H9 (cell line): ENCODE measurements at regions not wholly inside any gene's neighbourhood (a gene's known extent, or its start where the extent isn't known, plus 50 kb on each side); places are given as distances from the start of the nearest gene placed in this dataset.

Source experiments
- DNase-seq: peaks from one replicate; pipeline ENCODE4 v3.0.0-alpha.2; 2017
- H2AFZ ChIP-seq: one replicate; pipeline ENCODE4 v1.6.1; 2013; ENCODE audit warnings: mild to moderate bottlenecking, low read length, control low read depth, moderate library complexity
- H2AK5ac ChIP-seq: 2 replicates; pipeline ENCODE4 v1.6.1; 2013; ENCODE audit warnings: low read length, control low read depth, mixed read lengths; ENCODE audit not compliant: insufficient read length
- H2BK120ac ChIP-seq: one replicate; pipeline ENCODE4 v1.6.1; 2013; ENCODE audit warnings: low read depth, mild to moderate bottlenecking, low read length, control low read depth, inconsistent platforms; ENCODE audit not compliant: poor library complexity, severe bottlenecking
- H2BK12ac ChIP-seq: 2 replicates; pipeline ENCODE4 v1.6.1; 2013; ENCODE audit warnings: low read length, control low read depth, mixed read lengths, low read depth; ENCODE audit not compliant: insufficient read length
- H2BK15ac ChIP-seq: 2 replicates; pipeline ENCODE4 v1.6.1; 2013; ENCODE audit warnings: low read depth, low read length, control low read depth
- H2BK20ac ChIP-seq: one replicate; pipeline ENCODE4 v1.6.1; 2013; ENCODE audit warnings: low read depth, mild to moderate bottlenecking, low read length, control low read depth, inconsistent platforms; ENCODE audit not compliant: poor library complexity, severe bottlenecking
- H2BK5ac ChIP-seq: 2 replicates; pipeline ENCODE4 v1.6.1; 2013; ENCODE audit warnings: low read length, control low read depth, mixed read lengths; ENCODE audit not compliant: insufficient read length
- H3K14ac ChIP-seq: 2 replicates; pipeline ENCODE4 v1.6.1; 2013; ENCODE audit warnings: low read length, control low read depth; ENCODE audit not compliant: insufficient read depth
- H3K18ac ChIP-seq: 2 replicates; pipeline ENCODE4 v1.6.1; 2013; ENCODE audit warnings: low read depth, mild to moderate bottlenecking, mixed read lengths, low read length, control low read depth; ENCODE audit not compliant: insufficient read length
- H3K23ac ChIP-seq: 2 replicates; pipeline ENCODE4 v1.6.1; 2013; ENCODE audit warnings: low read length, control low read depth, mixed read lengths, low read depth; ENCODE audit not compliant: insufficient read length
- H3K23me2 ChIP-seq: 2 replicates; pipeline ENCODE4 v1.6.1; 2013; ENCODE audit warnings: low read depth, mild to moderate bottlenecking, mixed read lengths, low read length, control low read depth; ENCODE audit not compliant: insufficient read length, poor library complexity, severe bottlenecking
- H3K27ac ChIP-seq: 2 replicates; pipeline ENCODE4 v1.5.1; 2013; ENCODE audit warnings: low read length, control low read depth, mixed read lengths, low read depth; ENCODE audit not compliant: insufficient read length
- H3K27me3 ChIP-seq: 2 replicates; pipeline ENCODE4 v1.6.1; 2013; ENCODE audit warnings: low read length, control low read depth, inconsistent platforms; ENCODE audit not compliant: insufficient read depth
- H3K4ac ChIP-seq: 2 replicates; pipeline ENCODE4 v1.6.1; 2013; ENCODE audit warnings: low read depth, mild to moderate bottlenecking, control low read depth, inconsistent platforms, low read length, moderate library complexity
- H3K4me1 ChIP-seq: 2 replicates; pipeline ENCODE4 v1.6.1; 2013; ENCODE audit warnings: low read length, control low read depth, inconsistent platforms; ENCODE audit not compliant: insufficient read depth
- H3K4me2 ChIP-seq: 2 replicates; pipeline ENCODE4 v1.6.1; 2013; ENCODE audit warnings: low read length, control low read depth, mixed read lengths; ENCODE audit not compliant: insufficient read length, insufficient read depth
- H3K56ac ChIP-seq: 2 replicates; pipeline ENCODE4 v1.6.1; 2013; ENCODE audit warnings: low read depth, mild to moderate bottlenecking, mixed read lengths, low read length, control low read depth; ENCODE audit not compliant: insufficient read length
- H3K79me1 ChIP-seq: 2 replicates; pipeline ENCODE4 v1.6.1; 2013; ENCODE audit warnings: low read depth, mild to moderate bottlenecking, moderate library complexity, low read length, control low read depth, inconsistent platforms; ENCODE audit not compliant: insufficient read depth, poor library complexity, severe bottlenecking
- H3K79me2 ChIP-seq: 2 replicates; pipeline ENCODE4 v1.6.1; 2013; ENCODE audit warnings: low read length, control low read depth, inconsistent platforms; ENCODE audit not compliant: insufficient read depth
- H3K9ac ChIP-seq: 2 replicates; pipeline ENCODE4 v1.6.1; 2013; ENCODE audit warnings: low read length, control low read depth, mixed read lengths; ENCODE audit not compliant: insufficient read length; ENCODE audit errors: extremely low read depth
- H3K9me3 ChIP-seq: one replicate; pipeline ENCODE4 v1.6.1; 2013; ENCODE audit warnings: low read depth, low read length, inconsistent platforms; ENCODE audit not compliant: control insufficient read depth
- H3T11ph ChIP-seq: one replicate; pipeline ENCODE4 v1.6.1; 2013; ENCODE audit warnings: mild to moderate bottlenecking, low read length, control low read depth, inconsistent platforms
- H4K20me1 ChIP-seq: one replicate; pipeline ENCODE4 v1.6.1; 2013; ENCODE audit not compliant: control insufficient read depth, insufficient read length, insufficient read depth
- H4K5ac ChIP-seq: 2 replicates; pipeline ENCODE4 v1.6.1; 2013; ENCODE audit warnings: low read depth, mild to moderate bottlenecking, mixed read lengths, low read length, control low read depth; ENCODE audit not compliant: insufficient read length
- H4K8ac ChIP-seq: replicated peaks from 2 replicates; pipeline ENCODE4 v1.6.1; 2013; ENCODE audit warnings: low read length, control low read depth, mixed read lengths, low read depth; ENCODE audit not compliant: insufficient read length
- H4K91ac ChIP-seq: 2 replicates; pipeline ENCODE4 v1.6.1; 2013; ENCODE audit warnings: low read depth, mild to moderate bottlenecking, moderate library complexity, mixed read lengths, low read length, control low read depth; ENCODE audit not compliant: insufficient read length
- H3K27ac Mint-ChIP-seq, 3 experiments: 2 replicates in 2 of 3; 3 replicates in 1 of 3; pipeline ENCODE4 v1.8.0; 2020 to 2021; ENCODE audit warnings: mixed read lengths in 3 of 3, mild to moderate bottlenecking in 1 of 3, moderate library complexity in 1 of 3
- H3K27me3 Mint-ChIP-seq: 2 replicates; pipeline ENCODE4 v1.8.0; 2021; ENCODE audit warnings: low read depth, mild to moderate bottlenecking, moderate library complexity, mixed read lengths
- H3K36me3 Mint-ChIP-seq, 3 experiments: 2 replicates in 2 of 3; 3 replicates in 1 of 3; pipeline ENCODE4 v1.8.0; 2020 to 2021; ENCODE audit warnings: low read depth in 3 of 3, mixed read lengths in 3 of 3; ENCODE audit not compliant: insufficient read depth in 1 of 3
- H3K4me1 Mint-ChIP-seq, 2 experiments: 2 replicates each; pipeline ENCODE4 v1.8.0; 2020; ENCODE audit warnings: mixed read lengths in 2 of 2
- H3K4me3 Mint-ChIP-seq, 2 experiments: 2 replicates in 1 of 2; 3 replicates in 1 of 2; pipeline ENCODE4 v1.8.0; 2020 to 2021; ENCODE audit warnings: mild to moderate bottlenecking in 2 of 2, mixed read lengths in 2 of 2, moderate library complexity in 1 of 2
- H3K9me3 Mint-ChIP-seq, 2 experiments: 2 replicates in 1 of 2; 3 replicates in 1 of 2; pipeline ENCODE4 v1.8.0; 2020; ENCODE audit warnings: mild to moderate bottlenecking in 2 of 2, mixed read lengths in 2 of 2, moderate library complexity in 1 of 2
- WGBS: extraction: QIAGEN DNeasy Blood & Tissue Kit; methylation state at CpG from one replicate; pipeline ENCODE4 v1.1.7; 2013; ENCODE audit warnings: missing lambda C conversion rate, low lambda C conversion rate, mixed read lengths; ENCODE audit not compliant: insufficient read length; ENCODE audit errors: extremely low coverage; 5-methylcytosine and 5-hydroxymethylcytosine counted together
- TF ChIP-seq, protein P1 (sequence below): fragments of 200-600 bp; sonication (generic); conservative IDR thresholded peaks from 3 replicates; pipeline ENCODE4 v1.8.0; 2021; ENCODE audit warnings: antibody characterized with exemption, mild to moderate bottlenecking

GRCh38 chr10:36188080-36188453, 546.0 kb upstream of the FZD8 start:
- H3K18ac ChIP-seq, result no peak overlapping the region
- WGBS, result no CpG with 5 or more reads among the region's 8 CpGs
- H3K4ac ChIP-seq, result no peak overlapping the region
- H4K5ac ChIP-seq, result no peak overlapping the region
- no peak overlapping the region for H3T11ph ChIP-seq
- peaks cover 11% of the 10 kb centered on the region for H3K9me3 ChIP-seq
- Mint-ChIP-seq H3K27ac (peak overlapping the region in 2 of 3 experiments; percentile 44 to 48; a peak in 1 of 7 replicates), H3K27me3 (peaks cover 68% of the 10 kb centered on the region), H3K4me3 (peak overlapping the region; percentile 24 to 61; a peak in 3 of 5 replicates), H3K4me1 (peaks cover 31 to 32% of the 10 kb centered on the region in 2 experiments), H3K9me3 (peaks cover 30 to 31% of the 10 kb centered on the region in 2 experiments), H3K36me3 (peaks cover 14 to 32% (median 17%) of the 10 kb centered on the region in 3 experiments)
- no peaks in the 10 kb centered on the region for H3K79me2 ChIP-seq
- no peak overlapping the region for H2BK5ac ChIP-seq
- no peak overlapping the region for H3K27ac ChIP-seq
- H4K91ac ChIP-seq, result no peak overlapping the region
- no peak overlapping the region for H2BK12ac ChIP-seq
- H2BK120ac ChIP-seq, result no peak overlapping the region
- TF ChIP-seq, protein P1, sequence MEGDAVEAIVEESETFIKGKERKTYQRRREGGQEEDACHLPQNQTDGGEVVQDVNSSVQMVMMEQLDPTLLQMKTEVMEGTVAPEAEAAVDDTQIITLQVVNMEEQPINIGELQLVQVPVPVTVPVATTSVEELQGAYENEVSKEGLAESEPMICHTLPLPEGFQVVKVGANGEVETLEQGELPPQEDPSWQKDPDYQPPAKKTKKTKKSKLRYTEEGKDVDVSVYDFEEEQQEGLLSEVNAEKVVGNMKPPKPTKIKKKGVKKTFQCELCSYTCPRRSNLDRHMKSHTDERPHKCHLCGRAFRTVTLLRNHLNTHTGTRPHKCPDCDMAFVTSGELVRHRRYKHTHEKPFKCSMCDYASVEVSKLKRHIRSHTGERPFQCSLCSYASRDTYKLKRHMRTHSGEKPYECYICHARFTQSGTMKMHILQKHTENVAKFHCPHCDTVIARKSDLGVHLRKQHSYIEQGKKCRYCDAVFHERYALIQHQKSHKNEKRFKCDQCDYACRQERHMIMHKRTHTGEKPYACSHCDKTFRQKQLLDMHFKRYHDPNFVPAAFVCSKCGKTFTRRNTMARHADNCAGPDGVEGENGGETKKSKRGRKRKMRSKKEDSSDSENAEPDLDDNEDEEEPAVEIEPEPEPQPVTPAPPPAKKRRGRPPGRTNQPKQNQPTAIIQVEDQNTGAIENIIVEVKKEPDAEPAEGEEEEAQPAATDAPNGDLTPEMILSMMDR, result no peak
- H3K4me2 ChIP-seq, result peak overlapping the region; percentile 40
- no peaks in the 10 kb centered on the region for H4K20me1 ChIP-seq
- H3K9ac ChIP-seq, result no peak overlapping the region
- H3K27me3 ChIP-seq, result no peaks in the 10 kb centered on the region; the same call in 1 of the 2 replicates
- no peak overlapping the region for H3K56ac ChIP-seq
- H2AK5ac ChIP-seq, result no peak overlapping the region
- H3K23ac ChIP-seq, result no peak overlapping the region
- peak overlapping the region; percentile 22; the same call in 1 of the 2 replicates for H3K14ac ChIP-seq
- H2AFZ ChIP-seq, result no peak overlapping the region
- H4K8ac ChIP-seq, result no peak overlapping the region
- H3K4me1 ChIP-seq, result peaks cover 4% of the 10 kb centered on the region; the same call in 1 of the 2 replicates
- peak; percentile 75 for DNase-seq
- H3K79me1 ChIP-seq, result no peaks in the 10 kb centered on the region
- H2BK20ac ChIP-seq, result no peak overlapping the region
- no peaks in the 10 kb centered on the region for H3K23me2 ChIP-seq
- H2BK15ac ChIP-seq, result no peak overlapping the region
